A673 (cell line): ENCODE measurements at regions not wholly inside any gene's neighbourhood (a gene's known extent, or its start where the extent isn't known, plus 50 kb on each side); places are given as distances from the start of the nearest gene placed in this dataset.

ENCODE experiments used
- EZH2 ChIP-seq: fragments of 200-600 bp; sonication (generic); IDR thresholded peaks from 2 replicates; pipeline ENCODE4 v1.6.1; 2017; ENCODE audit warnings: borderline replicate concordance, low read depth, mild to moderate bottlenecking, mixed read lengths, antibody characterized with exemption, low read length; ENCODE audit not compliant: poor library complexity, severe bottlenecking
- TF ChIP-seq, protein P1 (sequence below): fragments of 300-800, 200-600 bp; sonication (generic); conservative IDR thresholded peaks from 2 replicates; pipeline ENCODE4 v1.5.1; 2017; ENCODE audit warnings: low read depth, mild to moderate bottlenecking, antibody characterized with exemption, low read length, moderate library complexity, mixed read lengths

DNA sequence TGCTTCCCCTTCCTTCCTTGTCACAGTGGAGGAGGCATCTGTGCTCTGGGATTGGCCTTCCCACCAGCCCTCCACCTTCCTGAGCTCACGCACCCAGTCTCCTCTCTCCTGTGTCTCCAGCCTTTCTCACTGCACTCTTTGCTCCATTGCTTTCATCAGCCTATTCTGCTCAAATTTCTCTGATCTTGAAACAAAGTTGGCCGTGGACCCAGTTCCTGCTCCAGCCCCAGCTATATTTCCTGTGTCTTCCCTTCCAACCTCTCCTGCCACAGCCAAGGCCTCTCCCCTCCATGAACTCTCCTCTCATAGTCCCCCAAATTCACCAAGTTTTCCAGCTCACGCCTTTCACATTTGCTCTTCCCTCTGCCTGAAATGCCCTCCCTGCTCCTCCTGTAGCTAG lies 226.6 kb upstream of the AGAP1 start:
- TF ChIP-seq, protein P1, sequence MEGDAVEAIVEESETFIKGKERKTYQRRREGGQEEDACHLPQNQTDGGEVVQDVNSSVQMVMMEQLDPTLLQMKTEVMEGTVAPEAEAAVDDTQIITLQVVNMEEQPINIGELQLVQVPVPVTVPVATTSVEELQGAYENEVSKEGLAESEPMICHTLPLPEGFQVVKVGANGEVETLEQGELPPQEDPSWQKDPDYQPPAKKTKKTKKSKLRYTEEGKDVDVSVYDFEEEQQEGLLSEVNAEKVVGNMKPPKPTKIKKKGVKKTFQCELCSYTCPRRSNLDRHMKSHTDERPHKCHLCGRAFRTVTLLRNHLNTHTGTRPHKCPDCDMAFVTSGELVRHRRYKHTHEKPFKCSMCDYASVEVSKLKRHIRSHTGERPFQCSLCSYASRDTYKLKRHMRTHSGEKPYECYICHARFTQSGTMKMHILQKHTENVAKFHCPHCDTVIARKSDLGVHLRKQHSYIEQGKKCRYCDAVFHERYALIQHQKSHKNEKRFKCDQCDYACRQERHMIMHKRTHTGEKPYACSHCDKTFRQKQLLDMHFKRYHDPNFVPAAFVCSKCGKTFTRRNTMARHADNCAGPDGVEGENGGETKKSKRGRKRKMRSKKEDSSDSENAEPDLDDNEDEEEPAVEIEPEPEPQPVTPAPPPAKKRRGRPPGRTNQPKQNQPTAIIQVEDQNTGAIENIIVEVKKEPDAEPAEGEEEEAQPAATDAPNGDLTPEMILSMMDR = no peak
- TF ChIP-seq EZH2 = no peak
